HepG2 (cell line): ENCODE measurements at regions not wholly inside any gene's neighbourhood (a gene's known extent, or its start where the extent isn't known, plus 50 kb on each side); places are given as distances from the start of the nearest gene placed in this dataset.

ENCODE experiments used
- EHMT2 ChIP-seq: fragments of 200-600 bp; sonication (generic); IDR thresholded peaks from 2 replicates; pipeline ENCODE4 v1.7.0; 2017; ENCODE audit warnings: antibody characterized with exemption, low read depth, low read length, borderline replicate concordance
- GATA4 ChIP-seq: sonication (generic); IDR thresholded peaks from 2 replicates; pipeline ENCODE4 v1.6.1; 2016; ENCODE audit warnings: antibody characterized with exemption, low read depth, borderline replicate concordance
- MEF2D ChIP-seq: sonication (generic); formaldehyde crosslinking; IDR thresholded peaks from 2 replicates; pipeline ENCODE4 v1.5.1; 2020; ENCODE audit warnings: mild to moderate bottlenecking, missing genetic modification reagents
- NFATC3 ChIP-seq: sonication (generic); formaldehyde crosslinking; IDR thresholded peaks from 2 replicates; pipeline ENCODE4 v1.5.1; 2020; ENCODE audit warnings: mild to moderate bottlenecking, missing genetic modification reagents
- SIN3A ChIP-seq: IDR thresholded peaks from 2 replicates; pipeline ENCODE4 v1.6.1; 2011; ENCODE audit warnings: low read depth, mild to moderate bottlenecking, control low read depth, low read length, borderline replicate concordance
- XRCC5 ChIP-seq: fragments of 200-400 bp; formaldehyde crosslinking; optimal IDR thresholded peaks from 2 replicates; pipeline ENCODE3; 2017; ENCODE audit warnings: mild to moderate bottlenecking, low read length
- ZNF331 ChIP-seq: sonication (generic); formaldehyde crosslinking; IDR thresholded peaks from 2 replicates; pipeline ENCODE4 v1.4.0; 2020; ENCODE audit warnings: missing genetic modification reagents
- TF ChIP-seq, protein P1 (sequence below): sonication (generic); formaldehyde crosslinking; IDR thresholded peaks from 2 replicates; pipeline ENCODE4 v1.4.0; 2020; ENCODE audit warnings: missing genetic modification reagents
- TF ChIP-seq, protein P2 (sequence below): sonication (generic); formaldehyde crosslinking; IDR thresholded peaks from one replicate; pipeline ENCODE4 v1.5.1; 2020; ENCODE audit warnings: mild to moderate bottlenecking, missing genetic modification reagents; ENCODE audit errors: not compliant biosample characterization
- TF ChIP-seq, protein P3 (sequence below): sonication (generic); formaldehyde crosslinking; IDR thresholded peaks from 2 replicates; pipeline ENCODE4 v1.4.0; 2020; ENCODE audit warnings: mild to moderate bottlenecking, missing genetic modification reagents
- TF ChIP-seq, protein P4 (sequence below): sonication (generic); formaldehyde crosslinking; IDR thresholded peaks from 2 replicates; pipeline ENCODE4 v1.5.0; 2020; ENCODE audit warnings: mild to moderate bottlenecking, missing genetic modification reagents, moderate library complexity

DNA sequence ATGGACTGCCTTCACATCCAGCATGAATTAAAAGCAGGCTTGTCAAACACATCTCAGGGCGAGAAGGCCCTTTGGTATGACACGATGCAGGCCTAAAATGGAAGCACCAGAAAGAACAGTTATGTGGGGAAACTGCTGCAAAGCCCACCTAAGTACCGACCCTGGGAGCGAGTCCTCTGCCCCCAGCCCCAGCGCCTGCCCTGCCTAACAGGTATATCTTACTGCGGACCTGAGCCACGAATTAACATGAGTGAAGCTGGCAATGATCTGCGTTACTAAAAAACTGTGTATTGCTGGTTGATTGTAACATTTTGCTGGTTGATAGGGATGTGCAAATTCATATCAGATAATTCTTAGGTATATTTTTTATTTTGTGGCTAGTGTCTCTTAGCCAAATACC, 441.5 kb downstream of the ZNF516 start:
- TF ChIP-seq ZNF331 (no peak), EHMT2 (no peak), XRCC5 (no peak), NFATC3 (no peak), GATA4 (no peak), SIN3A (no peak), MEF2D (CRISPR knock-in tag) (no peak)
- TF ChIP-seq, protein P1, sequence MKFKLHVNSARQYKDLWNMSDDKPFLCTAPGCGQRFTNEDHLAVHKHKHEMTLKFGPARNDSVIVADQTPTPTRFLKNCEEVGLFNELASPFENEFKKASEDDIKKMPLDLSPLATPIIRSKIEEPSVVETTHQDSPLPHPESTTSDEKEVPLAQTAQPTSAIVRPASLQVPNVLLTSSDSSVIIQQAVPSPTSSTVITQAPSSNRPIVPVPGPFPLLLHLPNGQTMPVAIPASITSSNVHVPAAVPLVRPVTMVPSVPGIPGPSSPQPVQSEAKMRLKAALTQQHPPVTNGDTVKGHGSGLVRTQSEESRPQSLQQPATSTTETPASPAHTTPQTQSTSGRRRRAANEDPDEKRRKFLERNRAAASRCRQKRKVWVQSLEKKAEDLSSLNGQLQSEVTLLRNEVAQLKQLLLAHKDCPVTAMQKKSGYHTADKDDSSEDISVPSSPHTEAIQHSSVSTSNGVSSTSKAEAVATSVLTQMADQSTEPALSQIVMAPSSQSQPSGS (CRISPR knock-in tag) = no peak
- TF ChIP-seq, protein P2, sequence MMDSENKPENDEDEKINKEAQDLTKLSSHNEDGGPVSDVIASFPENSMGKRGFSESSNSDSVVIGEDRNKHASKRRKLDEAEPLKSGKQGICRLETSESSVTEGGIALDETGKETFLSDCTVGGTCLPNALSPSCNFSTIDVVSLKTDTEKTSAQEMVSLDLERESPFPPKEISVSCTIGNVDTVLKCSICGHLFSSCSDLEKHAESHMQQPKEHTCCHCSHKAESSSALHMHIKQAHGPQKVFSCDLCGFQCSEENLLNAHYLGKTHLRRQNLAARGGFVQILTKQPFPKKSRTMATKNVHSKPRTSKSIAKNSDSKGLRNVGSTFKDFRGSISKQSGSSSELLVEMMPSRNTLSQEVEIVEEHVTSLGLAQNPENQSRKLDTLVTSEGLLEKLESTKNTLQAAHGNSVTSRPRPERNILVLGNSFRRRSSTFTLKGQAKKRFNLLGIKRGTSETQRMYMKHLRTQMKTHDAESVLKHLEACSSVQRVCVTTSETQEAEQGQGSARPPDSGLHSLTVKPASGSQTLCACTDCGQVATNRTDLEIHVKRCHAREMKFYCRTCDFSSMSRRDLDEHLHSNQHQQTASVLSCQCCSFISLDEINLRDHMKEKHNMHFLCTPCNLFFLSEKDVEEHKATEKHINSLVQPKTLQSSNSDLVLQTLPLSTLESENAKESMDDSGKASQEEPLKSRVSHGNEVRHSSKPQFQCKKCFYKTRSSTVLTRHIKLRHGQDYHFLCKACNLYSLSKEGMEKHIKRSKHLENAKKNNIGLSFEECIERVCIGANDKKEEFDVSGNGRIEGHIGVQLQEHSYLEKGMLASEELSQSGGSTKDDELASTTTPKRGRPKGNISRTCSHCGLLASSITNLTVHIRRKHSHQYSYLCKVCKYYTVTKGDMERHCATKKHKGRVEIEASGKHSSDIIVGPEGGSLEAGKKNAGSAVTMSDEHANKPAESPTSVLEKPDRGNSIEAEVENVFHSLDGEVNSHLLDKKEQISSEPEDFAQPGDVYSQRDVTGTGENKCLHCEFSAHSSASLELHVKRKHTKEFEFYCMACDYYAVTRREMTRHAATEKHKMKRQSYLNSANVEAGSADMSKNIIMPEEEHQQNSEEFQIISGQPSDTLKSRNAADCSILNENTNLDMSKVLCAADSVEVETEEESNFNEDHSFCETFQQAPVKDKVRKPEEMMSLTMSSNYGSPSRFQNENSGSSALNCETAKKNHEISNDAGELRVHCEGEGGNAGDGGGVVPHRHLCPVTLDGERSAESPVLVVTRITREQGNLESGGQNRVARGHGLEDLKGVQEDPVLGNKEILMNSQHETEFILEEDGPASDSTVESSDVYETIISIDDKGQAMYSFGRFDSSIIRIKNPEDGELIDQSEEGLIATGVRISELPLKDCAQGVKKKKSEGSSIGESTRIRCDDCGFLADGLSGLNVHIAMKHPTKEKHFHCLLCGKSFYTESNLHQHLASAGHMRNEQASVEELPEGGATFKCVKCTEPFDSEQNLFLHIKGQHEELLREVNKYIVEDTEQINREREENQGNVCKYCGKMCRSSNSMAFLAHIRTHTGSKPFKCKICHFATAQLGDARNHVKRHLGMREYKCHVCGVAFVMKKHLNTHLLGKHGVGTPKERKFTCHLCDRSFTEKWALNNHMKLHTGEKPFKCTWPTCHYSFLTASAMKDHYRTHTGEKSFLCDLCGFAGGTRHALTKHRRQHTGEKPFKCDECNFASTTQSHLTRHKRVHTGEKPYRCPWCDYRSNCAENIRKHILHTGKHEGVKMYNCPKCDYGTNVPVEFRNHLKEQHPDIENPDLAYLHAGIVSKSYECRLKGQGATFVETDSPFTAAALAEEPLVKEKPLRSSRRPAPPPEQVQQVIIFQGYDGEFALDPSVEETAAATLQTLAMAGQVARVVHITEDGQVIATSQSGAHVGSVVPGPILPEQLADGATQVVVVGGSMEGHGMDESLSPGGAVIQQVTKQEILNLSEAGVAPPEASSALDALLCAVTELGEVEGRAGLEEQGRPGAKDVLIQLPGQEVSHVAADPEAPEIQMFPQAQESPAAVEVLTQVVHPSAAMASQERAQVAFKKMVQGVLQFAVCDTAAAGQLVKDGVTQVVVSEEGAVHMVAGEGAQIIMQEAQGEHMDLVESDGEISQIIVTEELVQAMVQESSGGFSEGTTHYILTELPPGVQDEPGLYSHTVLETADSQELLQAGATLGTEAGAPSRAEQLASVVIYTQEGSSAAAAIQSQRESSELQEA (CRISPR knock-in tag) = no peak
- TF ChIP-seq, protein P3, sequence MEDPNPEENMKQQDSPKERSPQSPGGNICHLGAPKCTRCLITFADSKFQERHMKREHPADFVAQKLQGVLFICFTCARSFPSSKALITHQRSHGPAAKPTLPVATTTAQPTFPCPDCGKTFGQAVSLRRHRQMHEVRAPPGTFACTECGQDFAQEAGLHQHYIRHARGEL = no peak
- TF ChIP-seq, protein P4, sequence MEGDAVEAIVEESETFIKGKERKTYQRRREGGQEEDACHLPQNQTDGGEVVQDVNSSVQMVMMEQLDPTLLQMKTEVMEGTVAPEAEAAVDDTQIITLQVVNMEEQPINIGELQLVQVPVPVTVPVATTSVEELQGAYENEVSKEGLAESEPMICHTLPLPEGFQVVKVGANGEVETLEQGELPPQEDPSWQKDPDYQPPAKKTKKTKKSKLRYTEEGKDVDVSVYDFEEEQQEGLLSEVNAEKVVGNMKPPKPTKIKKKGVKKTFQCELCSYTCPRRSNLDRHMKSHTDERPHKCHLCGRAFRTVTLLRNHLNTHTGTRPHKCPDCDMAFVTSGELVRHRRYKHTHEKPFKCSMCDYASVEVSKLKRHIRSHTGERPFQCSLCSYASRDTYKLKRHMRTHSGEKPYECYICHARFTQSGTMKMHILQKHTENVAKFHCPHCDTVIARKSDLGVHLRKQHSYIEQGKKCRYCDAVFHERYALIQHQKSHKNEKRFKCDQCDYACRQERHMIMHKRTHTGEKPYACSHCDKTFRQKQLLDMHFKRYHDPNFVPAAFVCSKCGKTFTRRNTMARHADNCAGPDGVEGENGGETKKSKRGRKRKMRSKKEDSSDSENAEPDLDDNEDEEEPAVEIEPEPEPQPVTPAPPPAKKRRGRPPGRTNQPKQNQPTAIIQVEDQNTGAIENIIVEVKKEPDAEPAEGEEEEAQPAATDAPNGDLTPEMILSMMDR = no peak
